Activated CD4-positive, CD25-positive, alpha-beta regulatory T cell (primary cell): ENCODE measurements at regions not wholly inside any gene's neighbourhood (a gene's known extent, or its start where the extent isn't known, plus 50 kb on each side); places are given as distances from the start of the nearest gene placed in this dataset.
"Not testable (repeated sequence)": the region's sequence is repeated elsewhere in the genome, so short reads cannot be mapped to it uniquely, and the experiment has no call there.

ENCODE experiments used
- DNase-seq, 4 experiments: peaks; one replicate each; lab custom pipeline; 2025; lab: John Stamatoyannopoulos, UW

- DNase-seq, result no peak
Measured at GRCh38 chr5:7087719-7088297, 308.1 kb upstream of the ADCY2 start.

DNA sequence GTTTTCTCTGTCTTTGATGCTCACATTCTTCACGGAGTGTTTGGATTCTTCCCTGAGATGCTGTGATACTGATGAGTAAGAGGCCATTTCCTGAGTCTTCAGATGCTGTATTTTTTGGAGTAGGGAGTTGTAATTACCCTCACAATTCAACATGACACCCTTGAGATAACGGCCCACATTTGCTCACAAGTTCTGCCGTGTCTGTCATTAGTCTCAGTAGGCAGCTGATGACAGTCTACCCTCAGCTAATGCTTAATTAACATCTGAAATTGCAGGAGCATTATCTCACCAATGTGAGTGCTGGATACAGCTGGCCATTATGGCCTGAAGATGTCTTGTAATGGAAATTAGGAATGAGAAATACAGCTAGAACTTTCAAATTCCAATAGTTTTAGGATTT is 307.1 kb upstream of the ADCY2 start:
- no peak for DNase-seq

DNA sequence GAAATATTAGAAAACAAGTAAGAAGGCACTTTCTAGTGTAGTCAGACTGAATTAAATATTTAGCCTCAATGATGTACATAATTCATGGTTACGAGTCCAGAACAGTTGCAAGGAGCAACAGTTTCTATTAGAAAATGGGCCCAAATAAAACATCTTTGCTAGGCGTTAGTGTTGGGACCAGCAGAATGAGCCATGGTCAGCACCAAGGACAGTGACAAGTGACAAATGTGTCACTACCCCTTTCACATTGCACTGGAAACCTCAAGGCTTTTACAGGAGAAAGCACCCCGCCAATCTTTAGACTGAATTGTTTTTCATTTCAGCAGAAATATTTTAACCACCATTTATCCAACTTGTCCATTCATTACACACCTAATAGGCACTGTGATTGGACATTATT is 301.3 kb upstream of the ADCY2 start:
- no peak for DNase-seq

DNA sequence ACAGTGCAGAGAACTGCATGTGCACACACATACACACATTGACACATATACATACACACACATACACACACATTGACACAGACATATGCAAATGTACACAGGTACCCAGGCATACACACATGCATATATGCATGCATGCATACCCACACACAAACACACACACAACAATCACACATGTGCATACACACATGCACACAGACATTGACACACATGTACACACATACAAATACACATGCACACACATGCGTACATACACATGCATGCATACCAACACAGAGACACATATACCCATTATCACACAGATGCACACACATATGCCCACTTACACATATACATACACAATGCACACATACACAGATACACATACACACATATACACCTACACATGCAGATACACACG is 299.6 kb upstream of the ADCY2 start:
- no peak for DNase-seq

DNA sequence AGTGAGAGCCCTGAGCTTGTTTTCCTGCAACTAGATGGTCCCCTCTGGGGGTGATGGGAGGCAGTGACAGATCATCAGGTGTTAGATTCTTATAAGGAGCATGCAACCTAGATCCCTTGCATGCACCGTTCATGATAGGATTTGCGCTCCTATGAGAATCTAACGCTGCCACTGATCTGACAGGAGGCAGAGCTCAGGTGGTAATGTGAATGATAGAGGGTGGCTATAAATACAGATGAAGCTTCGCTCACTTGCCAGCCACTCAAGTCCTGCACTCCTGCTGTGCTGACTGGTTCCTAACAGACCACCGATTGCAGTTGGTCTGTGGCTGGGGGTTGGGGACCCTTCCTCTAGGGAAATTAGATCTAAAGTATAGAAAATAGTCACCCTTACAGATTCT is 290.6 kb upstream of the ADCY2 start:
- no peak for DNase-seq

- no peak for DNase-seq
Measured at GRCh38 chr5:7117961-7118360, 278.0 kb upstream of the ADCY2 start.

DNA sequence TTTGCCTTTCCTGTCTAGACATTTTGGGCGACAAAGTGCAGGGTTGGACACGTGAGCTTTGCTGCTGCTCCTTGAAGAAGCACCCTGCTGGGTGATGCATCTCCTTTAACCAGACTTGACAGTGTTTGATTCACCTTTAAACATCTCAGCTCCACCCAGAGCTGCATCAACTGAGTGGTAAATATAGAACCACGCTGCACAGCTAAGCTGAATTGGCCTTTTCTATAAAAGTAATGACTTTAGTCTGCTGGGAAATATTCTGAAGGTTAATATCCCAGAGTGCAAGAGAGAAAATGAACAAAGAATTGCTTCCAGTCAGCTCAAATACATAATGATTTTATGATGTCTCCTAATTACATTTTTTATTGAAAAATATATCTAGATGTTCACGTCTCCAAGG is 264.3 kb upstream of the ADCY2 start:
- no peak for DNase-seq

DNA sequence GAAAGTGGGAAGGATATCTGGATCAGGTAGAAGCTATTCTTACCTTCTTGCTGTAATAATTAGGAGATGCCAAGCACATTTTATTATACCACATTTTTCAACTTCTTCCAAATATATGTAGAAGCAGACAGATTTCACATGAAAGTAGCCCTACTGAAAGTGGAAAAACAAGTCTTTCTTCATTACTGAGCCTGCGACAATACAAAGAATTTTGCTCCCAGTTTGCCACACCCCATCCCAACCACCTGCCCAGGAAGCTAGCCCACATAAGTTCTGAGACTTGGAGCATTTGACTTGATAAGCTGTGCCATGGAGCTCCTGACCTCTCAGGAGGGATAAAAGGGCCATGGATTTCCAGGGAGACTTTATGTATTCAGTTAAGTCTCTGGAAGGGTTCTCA is 249.1 kb upstream of the ADCY2 start:
- DNase-seq, result no peak

DNA sequence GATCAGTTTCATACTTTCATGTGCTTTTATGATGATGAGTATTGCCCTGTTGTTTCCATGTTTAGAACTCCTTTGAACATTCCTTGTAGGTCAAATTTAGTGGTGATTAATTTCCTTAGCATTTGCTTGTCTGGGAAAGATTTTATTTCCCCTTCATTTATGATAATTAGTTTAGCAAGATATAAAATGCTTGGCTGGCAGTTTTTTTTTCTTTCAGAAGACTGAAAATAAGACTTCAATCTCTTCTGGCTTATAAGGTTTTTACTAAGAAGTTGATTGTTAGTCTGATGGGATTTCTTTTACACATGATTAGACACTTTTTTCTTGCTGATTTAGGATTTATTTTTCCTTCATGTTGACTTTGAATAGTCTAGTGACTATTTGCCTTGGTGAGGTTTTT is 238.9 kb upstream of the ADCY2 start:
- no peak for DNase-seq

DNA sequence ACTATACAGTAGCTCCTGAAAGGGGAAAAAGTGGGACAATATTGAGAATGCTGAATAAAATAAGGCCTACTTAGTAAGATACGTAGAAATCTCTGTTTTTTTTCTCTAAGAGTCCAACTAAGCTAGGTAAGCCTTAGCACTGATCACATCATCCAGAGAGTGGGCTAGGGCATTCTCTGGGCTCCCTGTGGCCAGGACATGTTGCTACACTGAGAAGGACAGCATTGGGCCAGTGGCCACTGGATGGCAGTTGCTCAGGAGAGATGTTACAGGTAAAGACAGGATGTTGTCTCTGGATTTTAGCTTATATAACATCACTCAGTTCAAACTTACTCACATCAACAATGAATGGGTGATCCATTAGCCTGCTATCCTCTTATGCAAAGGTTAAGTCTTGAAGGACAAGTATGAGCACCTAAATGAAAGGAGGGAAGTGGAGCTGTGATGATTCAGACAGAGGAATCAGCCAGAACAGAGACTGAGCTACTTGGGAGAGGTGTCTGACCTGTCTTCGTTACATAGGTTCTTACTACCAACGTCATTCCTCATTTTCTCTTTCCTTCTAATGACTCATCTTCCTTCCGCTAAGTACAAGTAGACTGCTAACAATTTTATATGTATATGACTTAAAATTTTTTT is 226.6 kb upstream of the ADCY2 start:
- no peak for DNase-seq

GRCh38 chr5:7170785-7171184 is 225.2 kb upstream of the ADCY2 start:
- not testable (repeated sequence) for DNase-seq

DNA sequence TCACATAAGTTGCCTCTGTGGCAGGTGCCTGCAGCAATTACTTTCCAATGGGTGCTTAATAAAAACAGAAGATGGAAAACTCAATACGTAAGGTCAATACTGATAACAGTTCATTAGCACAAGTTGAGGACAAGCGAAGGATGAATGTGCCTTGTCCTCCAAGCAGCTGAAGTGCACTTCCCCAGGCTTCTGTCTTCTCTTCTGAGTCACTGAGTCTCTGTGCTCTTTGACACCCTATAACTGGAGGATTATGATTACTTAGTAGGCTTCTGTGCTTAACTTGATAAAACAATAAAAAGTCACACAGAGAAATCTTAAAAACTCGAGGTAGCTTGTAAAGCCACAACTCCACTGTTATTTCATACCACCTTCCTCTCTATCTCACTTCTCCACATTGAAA is 216.6 kb upstream of the ADCY2 start:
- DNase-seq, result no peak

- DNase-seq, result no peak
Measured at GRCh38 chr5:7181841-7182240, 214.1 kb upstream of the ADCY2 start.

- DNase-seq, result no peak
Measured at GRCh38 chr5:7185742-7186141, 210.2 kb upstream of the ADCY2 start.

GRCh38 chr5:7186818-7187217 is 209.1 kb upstream of the ADCY2 start:
- DNase-seq, result no peak

GRCh38 chr5:7190712-7191250 is 205.2 kb upstream of the ADCY2 start:
- DNase-seq, result no peak

DNA sequence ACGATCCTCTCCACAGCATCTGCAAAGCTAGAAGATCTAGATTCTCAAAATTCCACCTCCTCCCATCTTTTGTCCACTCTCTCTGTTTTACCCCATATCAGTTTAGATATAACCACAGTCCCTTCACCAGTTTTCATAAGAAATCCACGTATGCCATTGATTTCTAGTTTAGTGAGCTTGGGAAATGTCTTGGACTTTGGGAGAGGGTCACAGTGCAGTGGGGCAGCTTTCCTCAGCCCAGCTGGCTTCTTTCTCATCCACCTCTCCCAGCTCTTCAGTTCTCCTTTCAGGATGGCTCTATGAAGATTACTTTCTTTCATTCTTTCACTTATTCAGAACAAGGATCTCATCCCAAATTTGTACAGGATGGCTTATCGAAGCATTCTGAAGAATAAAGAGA is 203.9 kb upstream of the ADCY2 start:
- DNase-seq, result no peak

DNA sequence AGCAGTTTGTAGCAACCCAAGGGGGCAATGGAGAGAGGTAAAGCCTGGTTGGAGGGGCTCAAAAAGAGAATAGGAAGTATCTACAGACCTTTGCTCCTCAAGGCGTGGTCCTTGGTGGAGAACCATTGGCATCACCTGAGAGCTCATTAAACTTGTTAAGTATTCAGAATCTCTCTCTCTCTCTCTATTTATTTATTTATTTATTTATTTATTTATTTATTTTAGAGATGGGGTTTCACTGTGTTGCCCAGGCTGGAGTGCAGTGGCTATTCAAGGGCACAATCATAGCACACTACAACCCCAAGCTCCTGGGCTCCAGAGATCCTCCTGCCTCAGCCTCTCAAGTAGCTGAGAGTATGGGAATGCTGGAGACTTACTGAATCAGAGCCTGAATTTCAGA is 193.1 kb upstream of the ADCY2 start:
- no peak for DNase-seq

DNA sequence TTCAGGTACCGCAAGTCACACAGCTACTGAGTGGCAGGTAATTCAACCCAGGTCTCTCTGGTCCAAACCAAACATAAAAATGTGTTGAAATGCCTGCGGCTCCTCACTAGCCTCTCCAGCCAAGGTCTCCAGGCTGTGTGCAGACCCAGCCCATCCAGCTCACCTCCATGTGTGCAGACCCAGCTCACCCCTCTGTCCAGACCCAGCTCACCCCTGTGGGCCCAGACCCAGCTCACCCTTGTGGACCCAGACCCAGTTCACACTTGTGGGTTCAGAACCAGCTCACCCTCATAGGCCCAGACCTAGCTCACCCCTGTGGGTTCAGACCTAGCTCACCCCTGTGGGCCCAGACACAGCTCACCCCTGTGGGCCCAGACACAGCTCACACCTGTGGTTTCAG is 188.0 kb upstream of the ADCY2 start:
- DNase-seq, result no peak

DNA sequence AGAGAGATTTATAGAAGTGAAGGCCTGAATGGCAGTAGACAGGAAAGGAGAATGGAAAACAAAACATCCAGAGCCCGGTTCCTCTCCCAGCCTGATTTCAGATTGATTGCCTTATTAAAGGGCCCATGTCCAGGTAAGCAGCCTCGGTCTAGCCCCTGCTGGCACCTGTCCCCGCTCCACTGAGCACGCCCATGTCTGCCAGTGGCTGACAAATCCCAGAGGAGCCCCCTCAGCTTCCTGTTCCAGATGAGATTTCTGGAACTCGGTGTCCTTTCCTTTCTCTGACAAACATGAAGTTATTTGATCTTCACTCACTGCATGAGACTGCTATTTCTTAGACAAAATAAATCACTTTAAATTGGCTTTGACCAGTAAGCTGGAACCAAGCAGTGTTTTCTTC is 187.0 kb upstream of the ADCY2 start:
- DNase-seq, result no peak

GRCh38 chr5:7209658-7210057 is 186.3 kb upstream of the ADCY2 start:
- no peak for DNase-seq

DNA sequence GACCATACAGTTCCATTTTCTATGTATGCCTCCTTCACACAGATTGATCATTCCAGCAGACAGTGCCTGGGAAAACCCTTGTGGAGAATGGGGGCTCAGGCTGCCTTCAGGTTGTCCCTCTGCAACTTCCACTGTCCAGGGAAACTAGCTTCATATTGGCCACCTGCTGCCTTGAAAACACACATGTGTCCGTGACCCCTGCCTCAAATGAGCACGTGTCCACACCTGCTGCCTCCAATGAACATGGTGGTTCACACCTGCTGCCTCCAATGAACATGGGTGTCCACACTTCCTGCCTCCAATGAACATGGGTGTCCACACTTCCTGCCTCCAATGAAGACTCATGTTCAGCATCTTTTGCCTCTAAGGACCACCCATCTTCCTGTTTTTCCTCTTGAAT is 185.4 kb upstream of the ADCY2 start:
- no peak for DNase-seq

GRCh38 chr5:7213525-7213924 is 182.4 kb upstream of the ADCY2 start:
- no peak for DNase-seq

GRCh38 chr5:7214906-7215416 is 181.0 kb upstream of the ADCY2 start:
- no peak for DNase-seq
